Mononuclear cell (primary cell): ENCODE measurements at regions not wholly inside any gene's neighbourhood (a gene's known extent, or its start where the extent isn't known, plus 50 kb on each side); places are given as distances from the start of the nearest gene placed in this dataset.
"Not testable (repeated sequence)": the region's sequence is repeated elsewhere in the genome, so short reads cannot be mapped to it uniquely, and the experiment has no call there.

Source experiments
- H3K27me3 ChIP-seq: 2 replicates; pipeline ENCODE4 v1.6.0; 2011; ENCODE audit warnings: low read length, control low read depth; ENCODE audit not compliant: insufficient read depth
- H3K4me1 ChIP-seq: 2 replicates; pipeline ENCODE4 v1.5.1; 2011; ENCODE audit warnings: mild to moderate bottlenecking, low read length, control low read depth; ENCODE audit not compliant: insufficient read depth
- H3K4me3 ChIP-seq: 2 replicates; pipeline ENCODE4 v1.5.1; 2011; ENCODE audit warnings: mild to moderate bottlenecking, low read length, moderate library complexity
- H3K9me3 ChIP-seq: 2 replicates; pipeline ENCODE4 v1.5.1; 2011; ENCODE audit warnings: low read depth, mild to moderate bottlenecking, control low read depth, low read length

DNA sequence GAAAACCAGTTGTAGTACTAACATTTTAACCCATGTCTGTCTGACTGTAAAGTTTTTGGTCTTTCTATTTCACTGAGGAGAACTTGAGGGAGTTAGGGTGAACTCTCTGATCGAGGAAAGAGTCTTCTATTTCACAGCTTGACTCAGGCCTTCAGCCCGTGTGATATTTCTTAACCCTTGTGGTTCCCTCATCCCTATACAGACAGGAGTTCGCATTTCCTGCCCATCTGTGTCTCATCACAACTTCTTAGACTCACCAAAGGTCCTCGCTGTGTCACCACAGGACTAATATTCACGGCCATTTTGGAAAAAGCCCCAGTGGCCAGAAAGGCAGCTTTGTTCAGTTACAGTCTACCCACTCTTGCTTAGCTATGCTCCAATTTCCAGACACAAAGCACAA, 172.8 kb downstream of the FAM181B start:
- Histone ChIP-seq H3K4me3 (no peak overlapping the region), H3K9me3 (no peaks in the 10 kb centered on the region), H3K4me1 (no peaks in the 10 kb centered on the region), H3K27me3 (no peaks in the 10 kb centered on the region)

DNA sequence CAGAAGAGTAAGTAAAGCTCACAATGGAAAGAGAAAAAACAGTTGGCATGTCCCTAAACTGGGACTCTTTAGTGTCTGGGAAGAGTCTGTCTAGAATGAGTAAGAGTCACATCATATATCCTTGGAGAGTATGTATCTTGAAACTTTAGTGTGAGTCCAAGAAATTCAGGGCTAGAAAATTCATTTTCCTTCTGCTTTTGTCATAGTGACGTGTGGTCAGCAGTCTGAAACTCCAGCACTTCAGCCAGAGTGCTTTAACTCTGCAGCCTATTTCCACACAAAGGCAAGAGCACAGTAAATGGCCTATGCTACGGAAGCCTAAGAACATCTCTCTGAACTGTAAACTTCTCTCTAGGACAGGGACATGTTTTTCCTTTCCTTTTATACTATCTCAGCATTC, 174.1 kb downstream of the FAM181B start:
- Histone ChIP-seq H3K9me3 (no peaks in the 10 kb centered on the region), H3K4me1 (no peaks in the 10 kb centered on the region), H3K27me3 (no peaks in the 10 kb centered on the region), H3K4me3 (no peak overlapping the region)

- Histone ChIP-seq H3K4me3 (no peak overlapping the region), H3K27me3 (no peaks in the 10 kb centered on the region), H3K4me1 (no peaks in the 10 kb centered on the region), H3K9me3 (no peaks in the 10 kb centered on the region)
Observed at GRCh38 chr11:82557274-82557673, 176.4 kb downstream of the FAM181B start.

DNA sequence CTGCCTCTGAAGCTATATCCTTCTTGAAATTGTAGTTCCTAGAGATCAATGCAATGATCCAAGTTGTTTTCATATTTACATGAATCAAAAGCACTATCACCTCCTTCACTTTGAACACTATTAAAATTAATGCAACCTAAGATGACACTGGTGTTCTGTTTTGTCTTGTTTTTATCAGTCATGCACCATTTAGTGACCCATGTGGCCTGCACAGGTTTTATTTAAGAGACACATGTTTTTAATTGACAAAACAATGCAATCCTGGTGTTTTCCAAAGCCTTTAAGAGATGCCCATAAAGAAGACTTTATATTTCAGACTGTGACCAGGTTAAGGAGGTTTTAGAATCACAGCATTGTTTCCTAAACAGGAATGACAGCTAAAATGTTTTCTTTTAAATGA, 177.5 kb downstream of the FAM181B start:
- H3K4me3 ChIP-seq: no peak overlapping the region
- no peaks in the 10 kb centered on the region for H3K4me1 ChIP-seq
- no peaks in the 10 kb centered on the region for H3K9me3 ChIP-seq
- no peaks in the 10 kb centered on the region for H3K27me3 ChIP-seq

GRCh38 chr11:82546661-82547557, 186.8 kb downstream of the FAM181B start:
- Histone ChIP-seq H3K27me3 (no peaks in the 10 kb centered on the region), H3K4me3 (no peak overlapping the region), H3K9me3 (no peaks in the 10 kb centered on the region), H3K4me1 (peaks cover 9% of the 10 kb centered on the region)

DNA sequence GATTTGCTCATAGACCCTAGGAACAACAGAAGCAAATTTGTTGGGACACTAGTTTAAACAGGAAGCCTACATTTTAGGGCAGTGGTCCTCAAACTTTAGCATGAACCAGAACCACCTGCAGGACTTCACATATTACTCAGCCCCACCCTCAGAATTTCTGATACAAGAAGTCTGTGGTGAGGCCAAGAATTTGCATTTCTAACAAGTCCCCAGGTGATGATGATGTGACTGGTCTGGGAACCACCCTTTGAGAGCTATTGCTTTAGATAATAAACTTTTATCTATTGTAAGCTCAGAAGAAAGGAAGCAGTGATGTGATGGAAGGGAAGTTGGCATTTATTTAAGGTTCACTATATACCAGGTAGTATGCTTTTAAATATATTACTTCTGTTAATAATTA, 194.0 kb downstream of the FAM181B start:
- H3K27me3 ChIP-seq: no peaks in the 10 kb centered on the region
- H3K4me3 ChIP-seq: no peak overlapping the region
- H3K9me3 ChIP-seq: no peaks in the 10 kb centered on the region
- no peaks in the 10 kb centered on the region for H3K4me1 ChIP-seq

GRCh38 chr11:82536706-82537105, 197.0 kb downstream of the FAM181B start:
- Histone ChIP-seq H3K27me3 (no peaks in the 10 kb centered on the region), H3K4me3 (no peak overlapping the region), H3K4me1 (no peaks in the 10 kb centered on the region), H3K9me3 (no peaks in the 10 kb centered on the region)

DNA sequence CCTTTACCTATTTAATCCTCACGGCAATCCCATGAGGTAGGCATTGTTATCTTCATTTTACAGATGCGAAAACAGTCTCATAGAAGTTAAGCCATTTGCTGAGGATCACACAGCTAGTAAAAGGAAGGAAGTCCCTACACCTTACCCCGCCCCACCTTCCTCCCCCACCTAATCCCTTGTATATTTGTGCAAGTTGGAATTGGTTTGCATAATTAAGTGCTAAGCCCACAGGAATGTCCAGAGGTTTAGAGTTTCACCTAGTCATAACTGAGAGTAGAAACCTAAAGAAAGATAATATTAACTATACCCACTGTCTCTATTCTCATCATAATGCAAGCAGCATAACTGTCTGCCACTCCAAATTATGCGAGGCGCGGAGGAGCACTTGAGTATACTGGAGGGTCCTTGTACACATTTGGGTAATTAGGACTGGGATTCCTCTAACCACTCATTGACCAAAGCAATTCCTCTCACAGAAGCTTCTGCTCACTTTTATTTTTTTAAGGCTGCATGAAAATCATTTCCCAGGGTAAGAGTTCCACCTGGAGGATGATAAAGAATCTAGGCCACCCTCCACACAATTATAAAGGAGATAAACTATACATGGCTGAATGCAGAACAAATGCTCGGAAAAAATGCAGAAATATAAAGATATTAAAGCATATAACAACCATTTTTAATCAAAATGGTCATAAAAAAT, 199.9 kb downstream of the FAM181B start:
- H3K4me3 ChIP-seq: no peak overlapping the region

DNA sequence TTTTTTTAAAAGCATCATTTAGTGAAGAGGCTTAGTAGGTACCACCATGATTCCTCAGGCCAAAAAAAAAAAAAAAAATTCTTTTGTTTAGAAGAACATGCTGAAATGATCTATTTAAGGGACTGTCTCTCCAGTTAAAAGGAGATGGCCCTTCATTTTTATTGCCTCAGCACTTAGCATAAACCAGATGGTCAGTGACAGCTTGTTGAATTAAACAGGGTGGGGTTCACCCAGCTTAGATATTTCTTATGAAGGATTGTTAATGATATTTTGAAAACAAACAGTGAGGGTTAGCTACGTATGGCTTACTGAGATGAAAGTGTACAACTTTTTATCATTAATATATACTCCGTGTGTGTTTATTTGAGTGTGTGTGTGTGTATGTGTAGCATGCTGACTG, 203.7 kb downstream of the FAM181B start:
- no peak overlapping the region for H3K4me3 ChIP-seq
- H3K9me3 ChIP-seq: no peaks in the 10 kb centered on the region
- no peaks in the 10 kb centered on the region for H3K4me1 ChIP-seq
- H3K27me3 ChIP-seq: no peaks in the 10 kb centered on the region

More for the DNA sequence above, 199.9 kb downstream of the FAM181B start:
- H3K9me3 ChIP-seq: no peaks in the 10 kb centered on the region
- H3K27me3 ChIP-seq: no peaks in the 10 kb centered on the region
- H3K4me1 ChIP-seq: no peaks in the 10 kb centered on the region

GRCh38 chr11:82527081-82527584, 206.5 kb downstream of the FAM181B start:
- Histone ChIP-seq H3K4me3 (no peak overlapping the region), H3K4me1 (peaks cover under 1% of the 10 kb centered on the region), H3K9me3 (no peaks in the 10 kb centered on the region), H3K27me3 (no peaks in the 10 kb centered on the region)

GRCh38 chr11:82523141-82523540, 210.5 kb downstream of the FAM181B start:
- Histone ChIP-seq H3K9me3 (no peaks in the 10 kb centered on the region), H3K4me3 (no peak overlapping the region), H3K4me1 (peaks cover 15% of the 10 kb centered on the region), H3K27me3 (no peaks in the 10 kb centered on the region)

- no peaks in the 10 kb centered on the region for H3K9me3 ChIP-seq
- peaks cover 15% of the 10 kb centered on the region for H3K4me1 ChIP-seq
- H3K27me3 ChIP-seq: no peaks in the 10 kb centered on the region
- no peak overlapping the region for H3K4me3 ChIP-seq
Observed at GRCh38 chr11:82521427-82521826, 212.2 kb downstream of the FAM181B start.

DNA sequence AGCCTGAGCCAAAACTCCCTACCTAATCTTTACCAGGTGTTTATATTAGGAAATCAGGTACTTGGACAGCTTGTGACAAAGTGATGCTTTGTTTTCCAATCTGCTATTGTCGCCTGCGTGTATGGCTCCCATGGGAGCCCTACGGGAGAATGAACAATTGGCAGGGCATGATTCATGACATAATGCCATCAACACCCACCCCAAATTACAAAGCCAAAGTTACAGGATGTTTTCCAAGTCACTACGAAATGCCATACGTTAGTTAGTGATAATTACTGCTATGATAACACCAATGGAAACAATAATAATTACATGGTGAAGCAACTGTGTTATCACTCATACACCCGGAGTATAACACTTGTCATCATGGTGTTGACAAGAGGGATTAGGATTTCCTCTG, 226.4 kb downstream of the FAM181B start:
- Histone ChIP-seq H3K27me3 (no peaks in the 10 kb centered on the region), H3K4me3 (no peak overlapping the region), H3K9me3 (no peaks in the 10 kb centered on the region), H3K4me1 (no peaks in the 10 kb centered on the region)

- Histone ChIP-seq H3K4me3 (no peak overlapping the region), H3K4me1 (no peaks in the 10 kb centered on the region), H3K9me3 (no peaks in the 10 kb centered on the region), H3K27me3 (no peaks in the 10 kb centered on the region)
Observed at GRCh38 chr11:82505379-82505778, 228.3 kb downstream of the FAM181B start.

GRCh38 chr11:82501174-82501573, 232.5 kb downstream of the FAM181B start:
- not testable (repeated sequence) for H3K4me1 ChIP-seq, H3K4me3 ChIP-seq, H3K9me3 ChIP-seq, H3K27me3 ChIP-seq
